Neural cell (in vitro differentiated cells): ENCODE measurements at regions not wholly inside any gene's neighbourhood (a gene's known extent, or its start where the extent isn't known, plus 50 kb on each side); places are given as distances from the start of the nearest gene placed in this dataset.

ENCODE experiments used
- H2AFZ ChIP-seq: fragments of 200-600, 300-800 bp; sonication (generic), shearing (Covaris generic); 2 replicates; pipeline ENCODE4 v1.6.0; 2014; ENCODE audit warnings: low read depth, mild to moderate bottlenecking, antibody characterized with exemption, low read length, moderate library complexity
- H3F3A ChIP-seq: fragments of 200-600 bp; shearing (Covaris generic); 2 replicates; pipeline ENCODE4 v1.6.1; 2016; ENCODE audit warnings: mild to moderate bottlenecking, moderate library complexity, mixed read lengths, antibody characterized with exemption, low read length; ENCODE audit not compliant: insufficient read depth, poor library complexity, severe bottlenecking
- H3K27ac ChIP-seq: fragments of 200-600, 300-800 bp; sonication (generic), shearing (Covaris generic); 2 replicates; pipeline ENCODE4 v1.5.1; 2014; ENCODE audit warnings: mild to moderate bottlenecking, low read length, moderate library complexity
- H3K27me3 ChIP-seq: fragments of 300-800, 200-600 bp; sonication (generic), shearing (Covaris generic); 2 replicates; pipeline ENCODE4 v1.6.0; 2014; ENCODE audit warnings: mild to moderate bottlenecking, low read depth, low read length, moderate library complexity; ENCODE audit not compliant: insufficient read depth
- H3K36me3 ChIP-seq: fragments of 300-800, 200-600 bp; sonication (generic), shearing (Covaris generic); 2 replicates; pipeline ENCODE4 v1.5.1; 2014; ENCODE audit warnings: mild to moderate bottlenecking, antibody characterized with exemption, low read length, moderate library complexity; ENCODE audit not compliant: insufficient read depth
- H3K4me2 ChIP-seq: fragments of 300-800, 200-600 bp; sonication (generic), shearing (Covaris generic); 2 replicates; pipeline ENCODE4 v1.6.0; 2014; ENCODE audit warnings: mild to moderate bottlenecking, low read length
- H3K4me3 ChIP-seq: fragments of 300-800, 200-600 bp; sonication (generic), shearing (Covaris generic); 2 replicates; pipeline ENCODE4 v1.5.1; 2014; ENCODE audit warnings: mild to moderate bottlenecking, low read length, moderate library complexity
- H3K79me2 ChIP-seq: fragments of 200-600 bp; shearing (Covaris generic); replicated peaks from 2 replicates; pipeline ENCODE4 v1.6.0; 2014; ENCODE audit warnings: mild to moderate bottlenecking, low read length, moderate library complexity; ENCODE audit not compliant: insufficient read depth
- H3K9ac ChIP-seq: fragments of 300-800, 200-600 bp; sonication (generic), shearing (Covaris generic); 2 replicates; pipeline ENCODE4 v1.6.1; 2016; ENCODE audit warnings: mild to moderate bottlenecking, low read length, mixed read lengths
- H3K9me2 ChIP-seq: fragments of 200-600 bp; shearing (Covaris generic); 2 replicates; pipeline ENCODE4 v1.6.1; 2016; ENCODE audit warnings: mild to moderate bottlenecking, low read length, mixed read lengths; ENCODE audit not compliant: insufficient read depth
- H3K9me3 ChIP-seq: fragments of 200-600, 300-800 bp; sonication (generic), shearing (Covaris generic); 2 replicates; pipeline ENCODE4 v1.6.1; 2016; ENCODE audit warnings: mild to moderate bottlenecking, mixed run types, low read length, moderate library complexity, mixed read lengths
- H4K20me1 ChIP-seq: fragments of 200-600 bp; shearing (Covaris generic); 2 replicates; pipeline ENCODE4 v1.6.1; 2016; ENCODE audit warnings: mild to moderate bottlenecking, mixed run types; ENCODE audit not compliant: insufficient read depth
- CTCF ChIP-seq: fragments of 450-650 bp; IDR thresholded peaks from 2 replicates; pipeline ENCODE4 v1.5.1; 2014; ENCODE audit warnings: antibody characterized with exemption, mild to moderate bottlenecking, moderate library complexity; ENCODE audit not compliant: poor library complexity, severe bottlenecking
- EP300 ChIP-seq: fragments of 450-650 bp; conservative IDR thresholded peaks from 2 replicates; pipeline ENCODE4 v1.6.1; 2014; ENCODE audit warnings: antibody characterized with exemption, mild to moderate bottlenecking, moderate library complexity; ENCODE audit not compliant: poor library complexity, severe bottlenecking
- EZH2 ChIP-seq: fragments of 200-600, 300-800 bp; shearing (Covaris generic), sonication (generic); IDR thresholded peaks from 2 replicates; pipeline ENCODE4 v1.6.1; 2014; ENCODE audit warnings: antibody characterized with exemption, low read length, borderline replicate concordance, mild to moderate bottlenecking; ENCODE audit not compliant: insufficient read depth, poor library complexity, severe bottlenecking
- MXI1 ChIP-seq: fragments of 450-650 bp; conservative IDR thresholded peaks from 2 replicates; pipeline ENCODE4 v1.6.1; 2014; ENCODE audit warnings: antibody characterized with exemption, mild to moderate bottlenecking; ENCODE audit not compliant: poor library complexity, severe bottlenecking
- POLR2AphosphoS5 ChIP-seq: IDR thresholded peaks from 2 replicates; pipeline ENCODE4 v1.6.1; 2012
- RAD21 ChIP-seq: fragments of 450-650 bp; conservative IDR thresholded peaks from 2 replicates; pipeline ENCODE4 v1.6.1; 2014; ENCODE audit warnings: antibody characterized with exemption, mild to moderate bottlenecking, moderate library complexity
- REST ChIP-seq: IDR thresholded peaks from 2 replicates; pipeline ENCODE4 v1.6.1; 2012; ENCODE audit warnings: borderline replicate concordance
- SMC3 ChIP-seq: fragments of 450-650 bp; conservative IDR thresholded peaks from 2 replicates; pipeline ENCODE4 v1.6.1; 2014; ENCODE audit warnings: antibody characterized with exemption, mild to moderate bottlenecking, moderate library complexity; ENCODE audit not compliant: poor library complexity
- TAF1 ChIP-seq: IDR thresholded peaks from 2 replicates; pipeline ENCODE4 v1.6.1; 2012; ENCODE audit warnings: low read depth

GRCh38 chrY:16653971-16654370, 1226.0 kb downstream of the CDY2B start:
- Histone ChIP-seq H3K9me2 (no peaks in the 10 kb centered on the region), H3K27me3 (no peaks in the 10 kb centered on the region), H3K4me3 (no peak overlapping the region), H2AFZ (no peak overlapping the region), H3K27ac (no peak overlapping the region), H3K4me2 (no peak overlapping the region), H3K79me2 (no peaks in the 10 kb centered on the region), H4K20me1 (no peaks in the 10 kb centered on the region), H3K9me3 (no peaks in the 10 kb centered on the region), H3K9ac (no peak overlapping the region), H3K36me3 (no peaks in the 10 kb centered on the region), H3F3A (no peaks in the 10 kb centered on the region)
- no peak for TF ChIP-seq MXI1
- no peak for TF ChIP-seq CTCF
- no peak for TF ChIP-seq REST
- TF ChIP-seq TAF1: no peak
- no peak for TF ChIP-seq SMC3
- TF ChIP-seq EZH2: no peak
- no peak for TF ChIP-seq RAD21
- no peak for TF ChIP-seq EP300
- TF ChIP-seq POLR2AphosphoS5: no peak

- Histone ChIP-seq H2AFZ (no peak overlapping the region), H3K79me2 (no peaks in the 10 kb centered on the region), H3K27me3 (no peaks in the 10 kb centered on the region), H3K9ac (no peak overlapping the region), H3K36me3 (no peaks in the 10 kb centered on the region), H3K9me2 (no peaks in the 10 kb centered on the region), H3K9me3 (no peaks in the 10 kb centered on the region), H3K4me3 (no peak overlapping the region), H3K27ac (no peak overlapping the region), H3F3A (no peaks in the 10 kb centered on the region), H3K4me2 (no peak overlapping the region), H4K20me1 (no peaks in the 10 kb centered on the region)
- TF ChIP-seq RAD21: no peak
- no peak for TF ChIP-seq REST
- TF ChIP-seq MXI1: no peak
- TF ChIP-seq EP300: no peak
- TF ChIP-seq POLR2AphosphoS5: no peak
- TF ChIP-seq CTCF: no peak
- no peak for TF ChIP-seq TAF1
- no peak for TF ChIP-seq EZH2
- TF ChIP-seq SMC3: no peak
Observed at GRCh38 chrY:16645991-16646390, 1234.0 kb downstream of the CDY2B start.
